HG03066 (cell line): ENCODE measurements at regions not wholly inside any gene's neighbourhood (a gene's known extent, or its start where the extent isn't known, plus 50 kb on each side); places are given as distances from the start of the nearest gene placed in this dataset.
A peak's percentile ranks its signal among the peaks of the same experiment; 100 is the strongest.

Experiments
- ATAC-seq: cut with Tn5 transposase; IDR thresholded peaks from one replicate; pipeline ENCODE4 v1.9.1; 2021; ENCODE audit warnings: low read depth; ENCODE audit not compliant: unreplicated experiment

GRCh38 chr5:159385536-159385935 lies 55.2 kb upstream of the IL12B start:
- ATAC-seq, result no peak

GRCh38 chr5:159386028-159386711 lies 55.9 kb upstream of the IL12B start:
- no peak for ATAC-seq

- ATAC-seq, result no peak
Measured at GRCh38 chr5:159392871-159393270, 62.6 kb upstream of the IL12B start.

GRCh38 chr5:159393854-159394274 lies 63.6 kb upstream of the IL12B start:
- ATAC-seq, result no peak

- no peak for ATAC-seq
Measured at GRCh38 chr5:159395202-159395601, 64.9 kb upstream of the IL12B start.

GRCh38 chr5:159398936-159399335 lies 68.6 kb upstream of the IL12B start:
- no peak for ATAC-seq

- no peak for ATAC-seq
Measured at GRCh38 chr5:159400476-159400875, 70.2 kb upstream of the IL12B start.

GRCh38 chr5:159402311-159402710 lies 72.0 kb upstream of the IL12B start:
- ATAC-seq, result no peak

GRCh38 chr5:159402856-159403255 lies 72.6 kb upstream of the IL12B start:
- no peak for ATAC-seq

GRCh38 chr5:159403906-159404681 lies 73.8 kb upstream of the IL12B start:
- no peak for ATAC-seq

GRCh38 chr5:159405611-159406031 lies 75.3 kb upstream of the IL12B start:
- ATAC-seq, result peak; percentile 62

GRCh38 chr5:159406571-159406970 lies 76.3 kb upstream of the IL12B start:
- ATAC-seq, result no peak

GRCh38 chr5:159409801-159410200 lies 79.5 kb upstream of the IL12B start:
- peak; percentile 47 for ATAC-seq

- no peak for ATAC-seq
Measured at GRCh38 chr5:159410480-159410879, 80.2 kb upstream of the IL12B start.

GRCh38 chr5:159411115-159411514 lies 80.8 kb upstream of the IL12B start:
- no peak for ATAC-seq

GRCh38 chr5:159412284-159413046 lies 82.2 kb upstream of the IL12B start:
- no peak for ATAC-seq

- no peak for ATAC-seq
Measured at GRCh38 chr5:159414021-159414420, 83.7 kb upstream of the IL12B start.

- no peak for ATAC-seq
Measured at GRCh38 chr5:159415301-159415937, 85.1 kb upstream of the IL12B start.

- no peak for ATAC-seq
Measured at GRCh38 chr5:159416438-159416837, 86.2 kb upstream of the IL12B start.

GRCh38 chr5:159417170-159417569 lies 86.9 kb upstream of the IL12B start:
- ATAC-seq, result no peak

GRCh38 chr5:159419576-159419975 lies 89.3 kb upstream of the IL12B start:
- no peak for ATAC-seq
